Activated B cell treated with CpG ODN at 0.5 μM for 24 hours (primary cell): ENCODE measurements at regions not wholly inside any gene's neighbourhood (a gene's known extent, or its start where the extent isn't known, plus 50 kb on each side); places are given as distances from the start of the nearest gene placed in this dataset.

Experiments
- ATAC-seq: fragments of 200-7000 bp; cut with Tn5 transposase; one replicate; pipeline ENCODE4 v1.10.0; 2021; ENCODE audit warnings: low read depth, mild to moderate bottlenecking, moderate library complexity
- CTCF ChIA-PET: fragments of 350-600 bp; sonication (Branson Sonifier 250); formaldehyde crosslinking; loops from one replicate; lab custom pipeline; 2021; ENCODE audit warnings: antibody characterized with exemption; lab: Charles Lee
- POLR2A ChIA-PET: fragments of 350-600 bp; sonication (Branson Sonifier 250); formaldehyde crosslinking; loops from one replicate; lab custom pipeline; 2021; ENCODE audit warnings: antibody characterized with exemption; lab: Charles Lee
- DNase-seq: peaks from one replicate; pipeline ENCODE4 v3.0.0; 2022
- H3K27ac Mint-ChIP-seq: one replicate; pipeline ENCODE4 v1.8.0; 2020; ENCODE audit warnings: mixed read lengths
- H3K27me3 Mint-ChIP-seq: one replicate; pipeline ENCODE4 v1.8.0; 2021; ENCODE audit warnings: mixed read lengths
- H3K36me3 Mint-ChIP-seq: one replicate; pipeline ENCODE4 v1.8.0; 2021; ENCODE audit warnings: low read depth, mixed read lengths
- H3K4me1 Mint-ChIP-seq: one replicate; pipeline ENCODE4 v1.8.0; 2021; ENCODE audit warnings: mixed read lengths
- H3K4me3 Mint-ChIP-seq: one replicate; pipeline ENCODE4 v1.8.0; 2020; ENCODE audit warnings: mild to moderate bottlenecking, mixed read lengths
- H3K9me3 Mint-ChIP-seq: one replicate; pipeline ENCODE4 v1.8.0; 2020; ENCODE audit warnings: mixed read lengths
- CTCF ChIP-seq: fragments of 200-600 bp; IDR thresholded peaks from one replicate; pipeline ENCODE4 v1.8.0; 2022; ENCODE audit warnings: antibody characterized with exemption, mild to moderate bottlenecking
- intact Hi-C: fragments of 100-400 bp; cut with micrococcal nuclease; formaldehyde crosslinking; loops from one replicate; pipeline ENCODE4 v1.15.1; 2024

- no peak for ATAC-seq
- intact Hi-C loops: no loop called here
- no peak for TF ChIP-seq CTCF
- POLR2A ChIA-PET: no interaction called here
- Mint-ChIP-seq H3K4me1 (no peaks in the 10 kb centered on the region), H3K36me3 (no peaks in the 10 kb centered on the region), H3K4me3 (no peak overlapping the region), H3K27ac (no peak overlapping the region), H3K27me3 (no peaks in the 10 kb centered on the region), H3K9me3 (no peaks in the 10 kb centered on the region)
- CTCF ChIA-PET: no interaction called here
- DNase-seq: no peak
Measured at GRCh38 chr18:5619376-5619775, 75.6 kb upstream of the EPB41L3 start.

GRCh38 chr18:5618047-5618688 lies 74.4 kb upstream of the EPB41L3 start:
- no peak for DNase-seq
- H3K27ac Mint-ChIP-seq: no peak overlapping the region
- H3K27me3 Mint-ChIP-seq: no peaks in the 10 kb centered on the region
- TF ChIP-seq CTCF: no peak
- no peaks in the 10 kb centered on the region for H3K36me3 Mint-ChIP-seq
- no peak for ATAC-seq
- intact Hi-C loops: no loop called here
- H3K4me3 Mint-ChIP-seq: no peak overlapping the region
- no peaks in the 10 kb centered on the region for H3K4me1 Mint-ChIP-seq
- ChIA-PET CTCF (no interaction called here), POLR2A (no interaction called here)
- H3K9me3 Mint-ChIP-seq: no peaks in the 10 kb centered on the region

GRCh38 chr18:5611221-5611620 lies 67.4 kb upstream of the EPB41L3 start:
- CTCF ChIA-PET: no interaction called here
- Mint-ChIP-seq H3K4me1 (no peaks in the 10 kb centered on the region), H3K27ac (no peak overlapping the region), H3K27me3 (no peaks in the 10 kb centered on the region), H3K4me3 (no peak overlapping the region), H3K9me3 (no peaks in the 10 kb centered on the region), H3K36me3 (no peaks in the 10 kb centered on the region)
- no peak for ATAC-seq
- no peak for DNase-seq
- no peak for TF ChIP-seq CTCF
- POLR2A ChIA-PET: no interaction called here
- intact Hi-C loops: no loop called here

GRCh38 chr18:5608846-5609245 lies 65.0 kb upstream of the EPB41L3 start:
- no peaks in the 10 kb centered on the region for H3K9me3 Mint-ChIP-seq
- ATAC-seq (no peak), DNase-seq (no peak)
- CTCF ChIA-PET: no interaction called here
- no peaks in the 10 kb centered on the region for H3K36me3 Mint-ChIP-seq
- H3K27me3 Mint-ChIP-seq: no peaks in the 10 kb centered on the region
- TF ChIP-seq CTCF: no peak
- intact Hi-C loops: no loop called here
- POLR2A ChIA-PET: no interaction called here
- H3K4me1 Mint-ChIP-seq: no peaks in the 10 kb centered on the region
- no peak overlapping the region for H3K4me3 Mint-ChIP-seq
- H3K27ac Mint-ChIP-seq: no peak overlapping the region

- Mint-ChIP-seq H3K27ac (no peak overlapping the region), H3K27me3 (no peaks in the 10 kb centered on the region), H3K4me1 (no peaks in the 10 kb centered on the region), H3K4me3 (no peak overlapping the region), H3K36me3 (no peaks in the 10 kb centered on the region), H3K9me3 (no peaks in the 10 kb centered on the region)
- TF ChIP-seq CTCF: no peak
- ChIA-PET POLR2A (no interaction called here), CTCF (no interaction called here)
- intact Hi-C loops: no loop called here
- ATAC-seq: no peak
- DNase-seq: no peak
Measured at GRCh38 chr18:5606951-5607350, 63.2 kb upstream of the EPB41L3 start.
